ENCODE measurements at regions not wholly inside any gene's neighbourhood (a gene's known extent, or its start where the extent isn't known, plus 50 kb on each side); places are given as distances from the start of the nearest gene placed in this dataset.
"Not testable (repeated sequence)": the region's sequence is repeated elsewhere in the genome, so short reads cannot be mapped to it uniquely, and the experiment has no call there.

GRCh38 chr3:101134331-101134730 lies 141.1 kb upstream of the ABI3BP start:
- DNase-seq: no peak

DNA sequence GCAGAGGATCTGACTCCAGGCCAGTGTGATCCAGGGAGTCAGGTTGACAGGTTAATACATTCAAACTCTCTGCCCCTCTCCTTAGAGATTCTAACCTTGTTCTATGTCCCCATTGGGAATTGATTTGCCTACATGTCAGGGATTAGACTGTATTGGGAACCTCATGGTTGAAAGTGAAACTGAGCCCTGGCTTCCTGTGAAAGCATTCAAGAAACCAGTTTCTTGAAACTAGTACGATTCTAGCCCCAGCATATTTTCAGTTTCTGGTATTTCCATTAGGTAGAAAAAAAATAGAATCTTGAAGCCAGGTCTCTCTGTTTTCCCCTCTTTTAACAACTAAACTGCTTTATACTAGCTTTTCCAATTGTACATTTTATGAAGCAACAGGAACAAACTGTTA lies 140.4 kb upstream of the ABI3BP start:
- no peak for DNase-seq

DNA sequence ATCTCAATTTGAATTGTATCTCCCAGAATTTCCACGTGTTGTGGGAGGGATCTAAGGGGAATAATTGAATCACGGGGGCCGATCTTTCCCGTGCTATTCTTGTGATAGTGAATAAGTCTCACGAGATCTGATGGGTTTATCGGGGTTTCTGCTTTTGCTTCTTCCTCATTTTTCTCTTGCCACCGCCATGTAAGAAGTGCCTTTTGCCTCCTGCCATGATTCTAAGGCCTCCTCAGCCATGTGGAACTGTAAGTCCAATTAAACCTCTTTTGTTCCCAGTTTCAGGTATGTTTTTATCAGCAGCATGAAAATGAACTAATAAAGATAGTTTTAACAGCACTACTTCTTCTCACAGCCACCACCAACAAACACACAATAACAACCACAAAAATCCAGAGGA lies 140.0 kb upstream of the ABI3BP start:
- DNase-seq: not testable (repeated sequence)

DNA sequence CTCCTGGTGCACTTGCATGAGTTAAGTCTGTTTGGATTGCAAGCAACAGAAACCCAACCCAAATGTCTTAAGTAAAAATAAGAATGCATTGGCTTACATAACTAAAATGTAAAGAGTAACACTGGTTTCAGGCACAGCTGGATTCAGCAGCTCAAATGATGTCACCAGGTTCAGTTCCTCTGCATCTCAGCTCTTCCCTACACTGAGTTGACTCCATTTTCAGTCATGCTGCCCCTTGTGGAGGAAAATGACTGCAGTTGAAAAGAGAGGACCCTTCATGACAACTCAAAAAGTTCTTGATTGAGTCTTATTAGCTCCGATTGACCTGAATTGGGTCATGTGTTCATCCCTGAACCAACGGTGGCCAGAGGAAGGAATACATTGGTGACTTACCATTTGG lies 138.5 kb upstream of the ABI3BP start:
- DNase-seq: no peak

DNA sequence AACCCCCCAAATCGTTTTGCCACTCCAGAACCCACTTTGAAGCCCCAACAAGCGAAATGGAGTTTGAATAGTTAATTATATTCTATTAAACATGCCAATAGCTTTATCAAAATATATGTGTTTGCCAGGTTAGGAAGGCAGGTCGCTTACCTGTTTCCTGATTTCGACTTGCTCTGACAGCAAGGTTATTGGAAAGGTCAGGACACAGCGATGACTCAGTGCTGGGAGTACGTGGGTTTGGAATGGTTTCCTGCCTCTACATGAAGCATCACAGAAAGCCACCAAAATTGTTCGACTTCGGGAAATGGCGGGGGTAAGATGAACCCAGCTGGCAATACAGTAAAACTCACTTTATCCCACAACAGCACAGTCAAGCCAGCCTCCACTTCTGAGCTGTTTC lies 135.6 kb upstream of the ABI3BP start:
- no peak for DNase-seq

- DNase-seq: no peak
Measured at GRCh38 chr3:101128001-101128400, 134.8 kb upstream of the ABI3BP start.

DNA sequence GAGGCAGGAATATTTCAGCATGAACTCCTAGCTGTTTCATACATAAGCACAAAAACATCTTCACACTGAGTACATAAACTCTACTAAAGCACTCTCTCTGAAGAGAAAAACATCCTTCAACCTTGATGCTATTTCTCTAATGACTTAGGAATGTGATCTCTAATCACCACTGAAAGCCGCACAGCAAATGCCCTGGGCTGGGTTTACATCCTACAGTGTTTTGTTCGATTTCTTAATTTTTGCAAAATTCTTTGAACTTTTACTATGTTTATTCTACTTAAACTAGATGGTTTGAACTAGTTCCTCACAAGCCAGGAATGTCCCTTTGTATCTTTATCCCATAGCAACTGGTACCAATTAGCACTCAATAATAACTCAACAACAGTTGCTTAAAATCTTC lies 130.9 kb upstream of the ABI3BP start:
- DNase-seq: no peak

DNA sequence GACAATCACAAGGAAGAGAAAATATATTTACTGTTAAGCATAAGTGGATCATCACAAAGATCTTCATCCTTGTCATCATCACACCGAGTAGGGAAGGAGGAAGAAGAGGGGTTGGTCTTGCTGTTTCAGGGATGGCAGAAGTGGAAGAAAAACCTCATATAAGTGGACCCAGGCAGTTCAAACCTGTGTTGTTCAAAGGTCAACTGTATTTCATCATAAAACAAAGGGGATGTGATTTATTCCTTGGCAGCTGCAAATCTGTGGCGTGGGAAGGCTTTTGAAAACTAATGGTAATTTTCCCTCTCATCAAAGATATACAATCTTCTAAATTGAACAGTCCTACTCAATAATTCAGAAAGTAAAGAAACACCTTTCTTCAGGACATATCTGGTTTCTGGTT lies 129.9 kb upstream of the ABI3BP start:
- DNase-seq: no peak

DNA sequence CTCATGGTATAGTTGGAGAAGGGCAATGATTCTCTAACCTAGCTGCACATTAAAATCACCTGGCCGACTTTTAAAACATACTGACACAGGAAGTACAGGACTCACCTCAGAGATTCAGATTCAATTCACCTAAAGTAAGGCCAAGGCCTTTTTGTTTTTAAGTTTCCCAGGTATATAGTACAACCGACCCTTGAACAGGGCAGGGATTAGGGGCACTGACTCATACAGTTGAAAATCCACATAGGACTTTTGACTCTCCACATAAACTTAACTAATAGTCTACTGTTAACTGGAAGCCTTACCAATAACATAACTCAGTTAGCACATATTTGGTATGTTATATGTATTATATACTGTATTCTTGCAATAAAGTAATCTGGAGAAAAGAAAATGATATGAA lies 129.5 kb upstream of the ABI3BP start:
- DNase-seq: no peak

DNA sequence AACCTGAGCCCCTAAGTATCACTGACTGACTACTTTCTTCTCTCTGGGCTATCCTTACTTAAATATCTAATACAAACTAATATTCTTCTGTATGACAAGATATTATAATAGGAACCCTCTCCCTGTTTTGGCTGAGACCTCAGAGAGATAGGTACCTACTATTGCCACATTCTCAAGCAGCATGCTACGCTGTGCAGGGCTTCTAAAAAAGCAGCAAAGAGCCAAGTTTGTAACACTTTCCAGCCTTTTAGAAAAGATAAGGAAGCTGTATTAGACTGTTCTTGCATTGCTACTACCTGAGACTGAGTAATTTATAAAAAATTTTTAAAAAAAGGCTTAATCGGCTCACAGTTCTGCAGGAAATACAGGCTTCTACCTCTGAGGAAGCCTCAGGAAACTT lies 126.8 kb upstream of the ABI3BP start:
- no peak for DNase-seq

DNA sequence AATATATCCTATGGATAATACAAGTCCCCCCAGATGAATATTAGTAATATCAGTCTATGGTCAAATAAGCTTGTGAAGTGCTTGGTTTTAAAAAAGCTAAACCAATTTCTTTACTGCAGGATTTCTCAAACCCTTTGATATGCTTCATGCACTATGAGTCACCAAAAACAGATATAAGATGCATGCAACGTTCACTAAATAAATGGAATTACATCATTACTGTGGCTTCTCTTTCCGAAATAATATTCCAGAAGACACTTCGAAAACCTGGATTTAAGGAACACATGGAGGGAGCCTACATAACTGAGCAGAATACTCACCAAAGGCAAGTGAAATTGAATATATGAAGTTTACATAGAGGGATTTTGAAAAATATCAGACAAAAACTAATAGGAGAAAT lies 126.3 kb upstream of the ABI3BP start:
- no peak for DNase-seq

DNA sequence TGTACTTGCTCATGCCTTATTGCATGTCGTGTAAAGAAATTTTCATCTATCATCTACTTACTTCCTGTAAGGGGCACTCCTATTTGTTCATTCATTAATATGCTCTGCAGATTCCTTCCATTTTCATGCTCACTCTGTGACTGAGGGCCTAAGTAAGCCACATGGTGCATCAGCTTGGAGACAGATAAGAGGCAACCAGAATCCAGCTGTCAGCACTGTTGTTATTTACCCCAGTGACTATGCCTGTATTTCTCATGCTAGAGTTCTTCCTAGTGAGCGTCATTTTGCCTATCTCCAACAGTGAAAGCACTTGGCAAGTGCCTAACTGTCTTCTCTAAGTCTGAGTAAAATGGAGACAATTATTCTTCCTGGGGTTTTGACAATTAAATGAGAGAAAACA lies 124.8 kb upstream of the ABI3BP start:
- DNase-seq: no peak

DNA sequence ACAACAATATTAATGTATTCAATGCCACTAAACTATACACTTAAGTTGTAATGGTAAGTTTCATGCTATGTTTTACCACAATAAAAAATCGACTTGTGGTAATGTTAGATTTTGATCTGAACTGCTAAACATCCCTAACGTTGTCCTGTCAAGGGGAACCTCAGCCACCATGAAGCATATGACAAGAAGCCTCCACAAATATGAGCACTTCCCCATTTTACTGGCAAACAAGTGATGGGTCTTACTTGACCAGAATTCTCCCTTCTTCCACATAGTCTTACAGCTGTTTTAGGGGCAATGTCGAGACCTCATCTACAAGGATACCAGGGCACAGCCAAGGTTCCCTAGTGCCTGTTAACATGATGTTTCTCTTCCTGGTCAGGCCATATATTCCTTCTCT lies 124.2 kb upstream of the ABI3BP start:
- DNase-seq: no peak

GRCh38 chr3:101110295-101110694 lies 117.1 kb upstream of the ABI3BP start:
- DNase-seq: not testable (repeated sequence)

DNA sequence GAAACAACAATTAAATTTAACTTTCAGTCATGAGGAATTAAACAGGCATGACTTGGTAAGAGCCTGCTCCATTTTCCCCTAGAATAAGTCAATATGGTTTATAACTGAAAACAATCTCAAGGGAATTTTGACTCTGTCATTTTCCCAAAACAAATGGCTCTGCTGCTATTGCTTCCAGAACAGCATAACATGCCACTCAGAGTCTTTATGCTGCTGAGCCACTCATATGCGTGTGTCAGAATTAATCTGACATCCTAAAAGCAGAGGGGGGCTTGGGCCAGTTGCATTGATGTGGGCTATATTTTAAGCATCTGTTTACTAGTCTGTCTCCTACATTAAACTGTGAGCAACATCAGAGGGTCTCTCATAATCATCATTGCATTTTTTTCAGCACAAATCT lies 111.1 kb upstream of the ABI3BP start:
- DNase-seq: no peak

GRCh38 chr3:101102678-101103296 lies 109.6 kb upstream of the ABI3BP start:
- no peak for DNase-seq

- DNase-seq: no peak
Measured at GRCh38 chr3:101100361-101101009, 107.3 kb upstream of the ABI3BP start.

- DNase-seq: no peak
Measured at GRCh38 chr3:101099791-101100190, 106.6 kb upstream of the ABI3BP start.

DNA sequence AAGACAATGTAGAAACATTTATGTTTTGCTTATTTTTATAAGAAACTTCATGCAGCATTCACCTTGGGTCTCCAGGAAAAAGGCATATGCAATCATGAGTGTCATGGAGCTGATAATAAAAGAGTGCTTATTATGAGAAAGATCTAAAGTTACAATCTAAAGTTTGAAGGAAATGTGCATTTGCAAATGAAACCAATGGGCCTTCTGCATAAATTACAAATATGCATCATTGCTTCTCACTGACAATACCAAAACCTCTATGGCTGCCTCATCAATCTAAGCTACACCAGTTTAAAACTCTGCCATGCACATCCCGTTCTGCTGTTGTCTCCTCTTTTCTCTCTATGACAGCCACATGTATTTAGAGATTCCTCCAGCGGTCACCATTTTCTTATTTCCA lies 103.2 kb upstream of the ABI3BP start:
- no peak for DNase-seq

DNA sequence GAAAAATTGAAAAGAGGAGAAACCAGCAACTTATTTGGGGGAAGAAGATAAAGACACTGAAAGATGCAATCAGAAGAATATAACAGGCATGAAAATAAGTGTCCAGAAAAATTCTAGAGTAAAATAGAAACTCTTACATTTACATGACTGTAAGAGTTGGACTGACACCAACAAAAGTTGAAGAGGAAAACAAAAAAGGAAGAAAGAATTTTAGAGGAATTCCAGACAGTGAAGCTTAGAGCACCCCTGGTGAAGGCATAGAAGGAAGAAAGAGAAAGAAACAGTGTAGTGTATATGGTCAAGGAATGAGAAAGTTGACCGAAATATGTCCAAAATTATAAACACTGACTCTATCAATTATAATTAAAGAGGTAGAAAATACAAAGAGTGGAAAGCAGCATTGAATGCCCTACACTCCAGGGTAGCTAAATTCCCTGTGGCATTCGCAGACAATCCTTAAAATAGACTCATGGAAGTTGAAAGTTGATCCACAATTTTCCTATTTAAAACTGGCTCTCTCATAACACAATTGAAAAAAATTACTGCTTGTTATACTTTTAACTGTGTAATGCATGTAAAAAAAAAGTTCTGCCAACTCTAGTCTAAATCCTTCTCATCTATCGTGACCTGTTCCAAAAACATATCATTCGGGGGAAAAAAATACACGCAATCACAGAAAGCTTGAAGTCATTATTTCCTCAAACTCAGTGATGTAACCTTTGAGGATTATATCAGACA lies 102.6 kb upstream of the ABI3BP start:
- DNase-seq: no peak

DNA sequence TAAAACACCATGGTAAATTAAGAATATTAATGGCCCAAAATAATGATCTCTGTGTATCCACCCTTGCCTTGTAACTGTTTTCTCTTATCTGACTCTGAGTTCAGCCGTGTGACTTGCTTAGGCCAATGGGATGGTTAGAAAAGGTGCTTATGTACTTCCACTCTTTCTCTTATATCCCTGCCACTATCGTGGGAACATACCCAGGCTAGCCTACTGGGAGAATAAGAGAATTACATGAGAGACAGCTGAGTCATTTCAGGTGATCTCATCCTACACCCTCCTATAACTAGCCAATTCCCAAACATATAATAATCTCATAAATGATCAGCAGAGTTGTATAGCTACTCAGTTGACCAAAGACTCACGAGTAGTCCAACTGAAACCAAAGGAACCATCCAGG lies 98.3 kb upstream of the ABI3BP start:
- DNase-seq: no peak

GRCh38 chr3:101085752-101086151 lies 92.5 kb upstream of the ABI3BP start:
- DNase-seq: no peak

DNA sequence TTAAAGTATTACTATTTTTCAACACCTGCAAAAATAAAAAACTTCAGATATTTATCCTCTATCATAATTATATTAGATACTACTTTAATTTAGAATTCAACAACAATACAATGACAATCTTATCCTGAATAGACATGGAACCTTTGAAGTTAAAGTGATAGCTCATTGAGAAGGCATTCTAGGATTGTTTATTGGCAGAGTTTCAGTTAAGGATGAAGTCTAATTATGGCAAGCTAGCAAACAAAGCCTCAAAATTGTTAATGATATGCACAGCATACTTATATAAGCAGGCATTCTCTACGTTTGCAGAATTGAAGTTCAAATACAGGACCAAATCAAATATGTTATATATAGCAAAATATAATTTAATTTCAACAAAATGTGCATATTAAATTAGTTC lies 91.2 kb upstream of the ABI3BP start:
- no peak for DNase-seq

GRCh38 chr3:101081999-101082398 lies 88.8 kb upstream of the ABI3BP start:
- no peak for DNase-seq

GRCh38 chr3:101081446-101081845 lies 88.2 kb upstream of the ABI3BP start:
- DNase-seq: no peak
